Gastrocnemius medialis (tissue), 4 donors: ENCODE measurements at regions not wholly inside any gene's neighbourhood (a gene's known extent, or its start where the extent isn't known, plus 50 kb on each side); places are given as distances from the start of the nearest gene placed in this dataset.

Experiments used
- CTCF ChIP-seq, 5 experiments: fragments of 450-650 bp in 3 of 5; fragments of 200-600 bp in 2 of 5; sonication (generic) in 2 of 5; IDR thresholded peaks in 4 of 5; conservative IDR thresholded peaks in 1 of 5; 1 replicate in 4 of 5; 2 replicates in 1 of 5; pipeline ENCODE4 v1.5.1; 2016 to 2019; ENCODE audit warnings: antibody characterized with exemption in 5 of 5, mild to moderate bottlenecking in 3 of 5, moderate library complexity in 3 of 5
- POLR2A ChIP-seq, 2 donors: fragments of 450-650 bp; IDR thresholded peaks; one replicate each; pipeline ENCODE4 v1.6.1; 2017; ENCODE audit warnings: antibody characterized with exemption in 2 of 2, mild to moderate bottlenecking in 2 of 2, moderate library complexity in 2 of 2

DNA sequence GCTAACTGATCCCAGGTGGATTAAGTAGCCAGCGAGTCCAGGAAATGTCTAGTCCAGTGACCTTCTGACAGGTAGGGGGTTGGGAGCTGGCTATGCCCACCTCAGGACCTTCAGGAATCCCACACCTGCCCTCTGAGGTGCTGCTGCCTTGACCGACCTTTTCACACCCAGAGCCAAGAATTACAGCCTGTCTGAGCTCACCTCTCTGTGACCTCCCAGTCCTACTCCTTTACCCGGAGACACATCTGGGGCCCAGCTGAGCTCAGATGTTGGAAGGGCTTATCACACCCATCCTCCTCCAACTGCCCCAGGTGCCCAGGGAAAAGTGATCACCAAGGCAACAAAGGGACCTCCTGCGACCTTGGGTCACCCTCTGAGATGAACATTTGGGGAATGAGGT, 413.3 kb upstream of the TNP1 start:
- TF ChIP-seq CTCF (IDR thresholded peaks at IDR 0.05 in 4 of 5, conservative IDR thresholded peaks at IDR 0.05 in 1 of 5) (no peak), POLR2A (IDR thresholded peaks at IDR 0.05) (no peak)
